ENCODE measurements at regions not wholly inside any gene's neighbourhood (a gene's known extent, or its start where the extent isn't known, plus 50 kb on each side); places are given as distances from the start of the nearest gene placed in this dataset.

GRCh38 chr2:194314042-194314441 lies 1343.0 kb upstream of the SLC39A10 start (continued):
- TF ChIP-seq CTCF (IDR thresholded peaks at IDR 0.05; ENCODE audit: control extremely low read depth in 1 of 3, insufficient read depth in 1 of 3, low read depth in 1 of 3, low read length in 3 of 3) (no peak), CBX5 (IDR thresholded peaks at IDR 0.05; ENCODE audit: low read depth, low read length) (no peak), RBBP5 (IDR thresholded peaks at IDR 0.05; ENCODE audit: borderline replicate concordance, low read depth, low read length) (no peak), SP2 (IDR thresholded peaks at IDR 0.05; ENCODE audit: low read length) (no peak), GTF2F1 (IDR thresholded peaks at IDR 0.05; ENCODE audit: borderline replicate concordance, low read depth, low read length) (no peak), BACH1 (IDR thresholded peaks at IDR 0.05; ENCODE audit: low read length) (no peak)
